HG03354 (cell line): ENCODE measurements at regions not wholly inside any gene's neighbourhood (a gene's known extent, or its start where the extent isn't known, plus 50 kb on each side); places are given as distances from the start of the nearest gene placed in this dataset.

Experiments used
- ATAC-seq: cut with Tn5 transposase; IDR thresholded peaks from one replicate; pipeline ENCODE4 v1.9.1; 2021; ENCODE audit warnings: mild to moderate bottlenecking; ENCODE audit not compliant: unreplicated experiment, poor library complexity, severe bottlenecking

- no peak for ATAC-seq
These were observed 682.6 kb upstream of the GNPDA2 start for GRCh38 chr4:45408996-45409395.

DNA sequence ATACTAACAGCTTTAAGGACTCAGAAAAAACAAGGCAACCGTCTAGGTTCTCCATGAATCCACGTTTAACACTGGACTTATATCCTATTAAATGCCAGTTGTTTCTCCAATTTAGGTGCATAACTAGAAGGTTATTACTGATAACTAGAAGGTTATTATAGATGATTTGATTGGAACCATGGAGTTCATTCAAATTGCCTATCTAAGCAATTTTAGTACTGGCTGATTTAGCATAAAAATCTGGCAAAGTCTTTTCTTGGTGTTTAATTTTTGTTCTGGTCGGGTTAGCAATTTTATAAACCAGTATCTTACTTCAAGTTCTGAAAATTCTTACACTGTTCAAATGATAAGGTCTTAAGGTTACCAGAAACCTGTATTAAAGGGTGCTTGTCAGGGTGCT lies 672.8 kb upstream of the GNPDA2 start:
- no peak for ATAC-seq

DNA sequence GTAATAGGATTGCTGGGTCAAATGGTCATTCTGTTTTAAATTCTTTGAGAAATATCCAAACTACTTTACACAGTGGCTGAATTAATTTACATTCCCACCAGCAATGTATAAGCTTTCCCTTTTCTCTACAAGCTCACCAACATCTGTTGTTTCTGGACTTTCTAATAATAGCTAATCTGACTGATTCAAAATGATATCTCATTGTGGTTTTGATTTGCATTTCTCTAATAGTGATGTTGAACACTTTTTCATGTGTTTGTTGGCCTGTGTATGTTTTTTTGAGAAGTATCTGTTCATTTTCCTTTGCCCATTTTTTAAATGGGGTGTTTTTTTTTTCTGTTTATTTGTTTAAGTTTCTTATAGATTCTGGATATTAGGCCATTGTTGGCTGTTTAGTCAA lies 659.0 kb upstream of the GNPDA2 start:
- ATAC-seq = no peak

- no peak for ATAC-seq
These were observed 644.1 kb upstream of the GNPDA2 start for GRCh38 chr4:45370408-45370807.

DNA sequence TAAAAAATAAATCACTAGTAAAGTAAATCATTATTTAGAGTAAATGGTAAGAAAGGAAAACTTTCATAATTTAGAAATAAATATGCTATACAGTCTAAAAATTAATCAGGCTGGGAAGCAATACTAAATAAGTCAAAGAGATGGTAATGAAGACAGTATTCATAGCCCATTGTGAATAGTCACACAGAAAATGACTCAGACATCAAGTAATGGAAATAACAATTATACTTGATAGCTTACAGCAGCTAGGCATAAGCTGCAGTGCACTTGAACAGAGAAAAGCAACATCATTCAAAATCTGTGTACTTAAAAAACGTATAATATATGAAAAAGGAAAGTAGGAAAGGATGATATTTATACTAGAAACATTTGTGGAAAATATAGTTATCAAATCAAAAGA lies 642.5 kb upstream of the GNPDA2 start:
- no peak for ATAC-seq

DNA sequence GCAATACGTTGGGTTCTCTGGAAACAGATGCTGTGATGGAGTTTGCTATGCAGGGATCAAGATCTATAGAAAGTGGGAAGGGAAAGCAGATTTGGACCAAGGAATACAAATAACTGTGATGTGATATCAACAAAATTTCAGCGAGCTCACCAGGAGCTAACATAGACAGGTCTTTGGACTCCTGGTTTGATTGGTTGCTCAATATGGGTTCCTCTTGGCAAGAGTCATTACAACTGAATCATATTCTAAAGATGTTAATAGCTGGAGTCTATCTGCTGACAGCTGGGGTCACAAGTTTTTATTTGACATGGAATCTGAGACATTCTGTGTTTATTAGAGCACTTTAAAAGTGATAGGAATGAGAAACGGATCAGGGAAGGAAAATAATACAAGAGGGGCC lies 637.6 kb upstream of the GNPDA2 start:
- no peak for ATAC-seq

GRCh38 chr4:45358573-45359506 lies 632.5 kb upstream of the GNPDA2 start:
- no peak for ATAC-seq

GRCh38 chr4:45353161-45353560 lies 626.8 kb upstream of the GNPDA2 start:
- ATAC-seq = no peak

DNA sequence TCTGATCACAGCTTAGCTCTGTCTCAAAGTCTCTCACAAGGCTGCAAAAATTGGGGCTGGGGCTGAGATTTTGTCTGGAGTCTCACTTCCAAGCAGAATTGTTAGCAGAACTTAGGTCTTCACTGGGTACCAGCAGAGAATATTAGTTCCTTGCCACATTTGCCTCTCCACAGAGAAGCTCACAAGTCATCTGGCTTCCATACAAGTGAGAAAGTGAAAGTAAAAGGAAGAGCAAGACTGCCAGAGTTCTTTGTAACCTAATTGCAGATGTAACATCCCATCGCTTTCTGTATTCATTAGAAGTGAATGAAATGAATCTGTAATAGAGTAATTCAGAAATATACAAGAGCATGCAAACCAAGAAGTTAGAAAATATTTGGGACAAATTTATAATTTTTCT lies 624.1 kb upstream of the GNPDA2 start:
- ATAC-seq = no peak

DNA sequence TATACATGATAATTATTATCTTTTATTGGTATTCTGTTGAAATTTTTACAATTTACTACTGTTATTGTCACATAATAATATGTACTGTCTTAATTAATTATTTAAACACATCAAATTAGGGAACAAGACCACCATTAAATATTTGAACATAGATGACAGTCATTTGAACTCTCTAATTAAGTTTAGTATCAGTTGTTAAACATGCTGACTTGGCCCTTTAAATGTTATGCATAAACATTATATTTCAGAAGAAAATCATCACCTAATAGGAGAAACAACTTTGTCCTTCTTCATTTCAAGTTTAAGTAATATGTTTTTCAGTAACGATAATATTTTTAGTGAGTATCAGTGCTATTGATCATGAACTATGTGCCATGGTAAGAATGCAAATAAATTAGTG lies 623.5 kb upstream of the GNPDA2 start:
- no peak for ATAC-seq

- ATAC-seq = no peak
These were observed 620.6 kb upstream of the GNPDA2 start for GRCh38 chr4:45346816-45347435.

DNA sequence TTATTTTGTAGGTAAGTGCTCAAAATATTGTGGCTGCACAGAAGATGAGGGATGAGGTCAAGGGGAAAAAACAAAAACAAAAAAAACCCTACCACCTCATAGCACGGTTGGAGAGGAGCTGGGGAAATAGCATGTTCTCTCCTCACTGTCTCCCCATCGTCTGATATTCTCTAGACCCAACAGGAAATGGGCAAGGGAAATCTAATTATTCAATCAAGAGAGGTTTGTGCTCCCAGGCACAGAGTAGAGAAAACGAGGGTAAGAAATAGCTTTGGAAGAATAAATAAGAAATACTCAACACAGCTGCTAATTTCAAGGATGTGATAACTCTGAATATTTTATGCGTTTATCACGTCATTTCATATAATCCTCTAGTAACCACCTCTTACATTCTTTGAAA lies 619.2 kb upstream of the GNPDA2 start:
- ATAC-seq = no peak

GRCh38 chr4:45331802-45332201 lies 605.4 kb upstream of the GNPDA2 start:
- ATAC-seq = no peak

DNA sequence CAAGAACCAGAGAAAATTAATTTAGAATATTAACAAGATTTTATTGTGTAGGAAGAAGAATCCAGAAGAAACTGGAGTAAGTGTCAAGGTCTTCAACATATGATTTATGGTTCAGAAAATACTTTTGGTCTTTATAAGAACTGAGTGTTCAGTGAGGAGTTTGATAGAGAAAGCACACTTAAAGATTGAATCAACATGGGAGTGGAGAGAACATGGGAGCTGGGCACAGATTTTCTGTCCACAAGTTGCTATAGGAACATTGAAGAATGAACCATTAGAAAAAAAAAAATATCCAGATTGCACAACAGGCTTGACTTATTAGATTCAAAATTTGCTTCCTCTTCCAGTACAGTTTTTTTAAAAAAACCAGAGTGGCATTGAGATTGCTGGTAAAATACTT lies 601.2 kb upstream of the GNPDA2 start:
- no peak for ATAC-seq

DNA sequence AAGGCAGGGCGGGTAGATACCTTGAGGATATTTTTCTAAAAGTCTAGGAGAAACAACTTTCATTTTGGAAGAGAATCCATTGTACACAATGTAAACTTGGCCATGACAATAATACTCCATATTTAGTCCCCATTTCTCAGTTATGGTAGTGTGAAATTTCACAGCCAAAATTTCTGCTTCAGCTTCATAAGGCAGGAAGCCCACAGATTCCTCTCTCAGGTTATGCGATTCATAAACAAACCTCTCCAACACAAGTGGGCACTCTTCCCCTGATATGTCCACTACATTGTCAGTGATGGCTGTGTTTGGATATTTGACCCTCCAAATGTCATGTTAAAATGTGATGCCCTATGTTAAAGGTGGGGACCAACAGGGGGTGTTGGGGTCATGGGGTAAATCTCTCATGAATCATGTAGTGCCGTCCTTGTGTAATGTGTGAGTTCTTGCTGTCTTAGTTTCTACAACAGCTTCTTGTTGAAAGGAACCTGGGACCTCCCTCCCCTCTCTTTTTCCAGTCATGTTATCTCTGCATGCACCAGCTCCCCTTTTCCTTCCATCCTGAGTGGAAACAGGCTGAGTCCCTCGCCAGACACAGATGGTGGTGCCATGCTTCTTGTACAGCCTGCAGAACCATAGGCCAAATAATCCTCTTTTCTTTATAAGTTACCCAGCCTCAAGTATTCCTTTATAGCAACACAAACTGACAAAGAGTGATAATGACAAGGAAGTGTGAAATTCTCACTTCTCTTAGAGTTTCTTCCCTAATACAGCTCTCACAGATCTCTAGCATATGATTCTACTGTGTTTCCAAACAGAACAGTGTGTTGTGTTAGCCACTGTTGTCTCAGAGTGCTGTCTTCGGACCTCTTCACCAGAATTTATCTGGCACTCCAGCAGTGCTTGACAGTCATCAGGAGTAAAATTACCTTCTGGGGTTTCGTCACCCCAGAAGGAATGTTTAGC lies 598.4 kb upstream of the GNPDA2 start:
- ATAC-seq = no peak

GRCh38 chr4:45323453-45324058 lies 597.2 kb upstream of the GNPDA2 start:
- ATAC-seq = no peak

DNA sequence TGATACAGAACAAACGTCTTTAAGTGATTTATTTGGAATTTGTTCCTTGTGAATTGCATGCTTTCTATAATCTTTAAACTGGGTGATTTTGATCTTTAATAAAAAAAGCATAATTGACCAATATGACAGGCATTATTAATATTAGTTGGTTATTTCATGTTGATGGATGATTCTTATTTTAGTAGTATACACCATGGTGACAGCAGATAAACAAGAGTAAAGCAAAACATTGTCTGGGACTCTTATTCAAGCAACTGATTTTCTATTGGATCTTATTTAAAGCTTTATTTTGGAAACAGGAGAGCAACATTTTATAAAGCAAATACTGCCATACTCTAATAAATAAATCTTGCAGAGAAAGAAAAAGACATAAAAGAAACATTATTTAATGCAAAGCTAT lies 591.4 kb upstream of the GNPDA2 start:
- ATAC-seq = no peak

- ATAC-seq = no peak
These were observed 590.9 kb upstream of the GNPDA2 start for GRCh38 chr4:45317276-45317675.

DNA sequence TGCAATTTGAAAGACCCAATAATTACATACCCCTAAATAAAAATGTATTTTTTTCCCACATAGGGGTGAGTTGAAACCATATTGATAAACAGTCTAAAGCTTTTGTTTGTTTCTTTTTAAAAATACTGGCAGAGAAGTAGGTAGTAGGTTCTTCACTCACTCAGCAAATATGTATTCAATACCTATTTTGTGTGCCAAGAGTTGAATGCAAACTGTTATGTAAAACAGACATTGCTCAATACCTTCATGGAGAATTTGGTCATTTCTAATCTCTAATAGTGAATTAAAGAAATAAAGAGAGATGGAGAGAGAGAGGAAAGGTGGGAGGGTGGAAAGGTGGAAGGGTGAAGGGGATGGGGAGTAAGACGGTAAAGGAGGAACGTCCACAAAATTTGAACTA lies 589.9 kb upstream of the GNPDA2 start:
- no peak for ATAC-seq

DNA sequence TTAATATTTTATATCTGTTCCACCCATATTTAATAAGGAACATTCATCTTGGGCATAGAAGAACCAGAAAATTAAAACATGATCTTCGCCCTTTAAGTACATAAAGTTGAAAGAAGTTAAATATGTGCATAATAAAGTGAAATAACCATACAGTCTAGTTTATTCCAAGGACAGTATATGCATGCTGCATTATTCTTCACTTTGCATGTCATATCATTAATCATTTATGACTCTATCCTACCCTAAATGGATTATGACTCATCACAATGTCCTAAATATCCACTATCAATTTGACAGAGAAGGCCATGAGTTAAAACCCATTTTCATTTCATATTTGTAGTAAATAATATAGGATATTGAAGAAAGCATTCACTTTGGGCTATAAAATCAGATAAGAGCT lies 576.5 kb upstream of the GNPDA2 start:
- ATAC-seq = no peak
